ENCODE measurements at regions not wholly inside any gene's neighbourhood (a gene's known extent, or its start where the extent isn't known, plus 50 kb on each side); places are given as distances from the start of the nearest gene placed in this dataset.

DNA sequence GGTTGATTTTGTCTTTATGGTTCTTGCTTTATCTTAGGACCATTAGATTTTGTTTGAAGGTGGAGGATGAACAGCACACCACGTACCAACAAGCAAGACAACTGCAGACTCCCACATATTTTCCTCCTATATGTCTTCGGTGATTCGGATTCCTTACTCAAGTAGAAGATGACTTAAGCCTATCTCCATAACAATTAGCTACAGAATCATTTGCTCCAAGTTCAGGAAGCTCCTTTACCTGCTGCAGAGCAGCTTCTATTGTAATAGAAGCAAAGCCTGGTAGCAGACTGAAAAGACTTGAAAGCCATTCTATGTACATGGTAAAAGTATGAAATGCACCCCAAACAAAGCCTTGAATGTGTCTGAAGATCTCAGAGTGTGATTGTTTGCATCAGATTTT is 229.0 kb downstream of the SOX2 start:
- no peak for TF ChIP-seq CTCF (IDR thresholded peaks at IDR 0.05; ENCODE audit: low read depth, low read length)
- Histone ChIP-seq H3K9me3 (ENCODE audit: control insufficient read depth, insufficient read depth, low read length) (peaks cover 11% of the 10 kb centered on the region), H3K4me3 (ENCODE audit: low read depth, low read length) (no peak overlapping the region), H3K27me3 (ENCODE audit: control insufficient read depth, insufficient read depth, low read length) (no peaks in the 10 kb centered on the region), H3K27ac (ENCODE audit: low read depth, low read length) (no peak overlapping the region)
- no peak for DNase-seq (ENCODE audit: low read depth, low spot score)
- POLR2A ChIA-PET, result no interaction called here
- CTCF ChIA-PET, result no interaction called here

DNA sequence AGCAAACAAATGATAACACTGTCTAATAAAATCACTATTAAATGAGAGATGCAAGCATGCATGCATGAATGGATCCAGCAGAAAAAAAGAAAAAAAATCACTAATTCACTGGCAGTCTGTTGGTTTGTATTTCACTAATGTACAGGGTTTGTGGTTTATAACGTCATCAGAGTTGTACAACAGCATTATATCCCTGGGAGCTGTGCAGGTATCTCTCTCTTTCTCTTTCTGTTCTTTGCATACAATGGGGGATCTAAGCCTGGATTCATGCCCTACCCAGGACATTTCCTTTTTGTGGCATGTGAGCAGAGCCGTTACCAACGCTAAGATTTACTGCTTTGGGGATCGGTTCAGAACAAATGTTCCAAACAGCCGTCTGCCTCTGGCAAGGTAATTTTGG is 229.5 kb downstream of the SOX2 start:
- CTCF ChIA-PET, result no interaction called here
- no peak overlapping the region for H3K27ac ChIP-seq (ENCODE audit: low read depth, low read length)
- H3K27me3 ChIP-seq (ENCODE audit: control insufficient read depth, insufficient read depth, low read length), result no peaks in the 10 kb centered on the region
- H3K4me3 ChIP-seq (ENCODE audit: low read depth, low read length), result no peak overlapping the region
- H3K9me3 ChIP-seq (ENCODE audit: control insufficient read depth, insufficient read depth, low read length), result peaks cover 16% of the 10 kb centered on the region
- POLR2A ChIA-PET, result no interaction called here
- no peak for TF ChIP-seq CTCF (IDR thresholded peaks at IDR 0.05; ENCODE audit: low read depth, low read length)
- DNase-seq (ENCODE audit: low read depth, low spot score), result no peak

- DNase-seq (ENCODE audit: low read depth, low spot score), result no peak
- H3K9me3 ChIP-seq (ENCODE audit: control insufficient read depth, insufficient read depth, low read length), result peaks cover 16% of the 10 kb centered on the region
- H3K4me3 ChIP-seq (ENCODE audit: low read depth, low read length), result no peak overlapping the region
- no peak for TF ChIP-seq CTCF (IDR thresholded peaks at IDR 0.05; ENCODE audit: low read depth, low read length)
- ChIA-PET POLR2A (no interaction called here), CTCF (no interaction called here)
- no peaks in the 10 kb centered on the region for H3K27me3 ChIP-seq (ENCODE audit: control insufficient read depth, insufficient read depth, low read length)
- H3K27ac ChIP-seq (ENCODE audit: low read depth, low read length), result no peak overlapping the region
These were observed 231.6 kb downstream of the SOX2 start for GRCh38 chr3:181943285-181943684.

DNA sequence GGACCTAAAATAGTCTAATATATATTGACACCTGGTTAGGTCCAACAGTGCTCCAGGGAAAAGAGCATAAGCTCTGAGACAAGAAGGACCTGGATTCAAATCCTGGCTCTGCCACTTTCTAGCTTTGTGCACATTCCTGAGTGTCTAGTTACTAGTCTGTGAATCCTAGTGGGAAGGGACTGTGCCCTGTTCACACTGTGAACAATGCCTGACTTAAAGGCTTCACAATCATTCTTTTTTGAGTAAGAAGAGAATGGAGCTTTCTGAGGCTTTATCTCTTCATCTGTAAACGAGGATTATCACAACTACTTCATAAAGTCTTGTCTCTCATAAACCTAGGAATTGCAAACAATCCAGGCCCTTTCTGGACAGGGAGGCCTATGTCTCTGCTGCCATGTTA is 235.9 kb downstream of the SOX2 start:
- Histone ChIP-seq H3K27me3 (ENCODE audit: control insufficient read depth, insufficient read depth, low read length) (no peaks in the 10 kb centered on the region), H3K9me3 (ENCODE audit: control insufficient read depth, insufficient read depth, low read length) (peaks cover 27% of the 10 kb centered on the region), H3K4me3 (ENCODE audit: low read depth, low read length) (no peak overlapping the region), H3K27ac (ENCODE audit: low read depth, low read length) (no peak overlapping the region)
- CTCF ChIA-PET, result no interaction called here
- no peak for DNase-seq (ENCODE audit: low read depth, low spot score)
- POLR2A ChIA-PET, result no interaction called here
- no peak for TF ChIP-seq CTCF (IDR thresholded peaks at IDR 0.05; ENCODE audit: low read depth, low read length)

- ChIA-PET CTCF (no interaction called here), POLR2A (no interaction called here)
- no peak overlapping the region for H3K27ac ChIP-seq (ENCODE audit: low read depth, low read length)
- DNase-seq (ENCODE audit: low read depth, low spot score), result no peak
- H3K9me3 ChIP-seq (ENCODE audit: control insufficient read depth, insufficient read depth, low read length), result peaks cover 29% of the 10 kb centered on the region
- no peak overlapping the region for H3K4me3 ChIP-seq (ENCODE audit: low read depth, low read length)
- H3K27me3 ChIP-seq (ENCODE audit: control insufficient read depth, insufficient read depth, low read length), result no peaks in the 10 kb centered on the region
- TF ChIP-seq CTCF (IDR thresholded peaks at IDR 0.05; ENCODE audit: low read depth, low read length), result no peak
These were observed 236.6 kb downstream of the SOX2 start for GRCh38 chr3:181948286-181948685.
